A549 (cell line): ENCODE measurements at regions not wholly inside any gene's neighbourhood (a gene's known extent, or its start where the extent isn't known, plus 50 kb on each side); places are given as distances from the start of the nearest gene placed in this dataset.

Source experiments
- ATAC-seq, 2 experiments: fragments of 200-7000 bp in 1 of 2; fragments of >200 bp in 1 of 2; cut with Nextera tagmentation in 1 of 2; cut with Tn5 transposase in 1 of 2; 3 replicates each; pipeline versions ENCODE4 v1.8.0 to v1.9.1; 2018 to 2020; ENCODE audit warnings: mild to moderate bottlenecking in 1 of 2, moderate library complexity in 1 of 2
- CTCF ChIA-PET: fragments of 300-600 bp; sonication (Branson Sonifier 250); formaldehyde crosslinking; extraction: SDS; loops from one replicate; lab custom pipeline; 2021; ENCODE audit warnings: antibody characterized with exemption, inconsistent platforms; lab: Yijun Ruan, JAX
- POLR2A ChIA-PET: fragments of 350-600 bp; formaldehyde crosslinking; extraction: SDS; loops from one replicate; lab custom pipeline; 2021; ENCODE audit warnings: antibody characterized with exemption, inconsistent platforms; lab: Yijun Ruan, JAX
- DNase-seq, 2 experiments: peaks; one replicate each; pipeline versions ENCODE4 v3.0.0 to v3.0.0-alpha.2; 2011 to 2016; ENCODE audit warnings: low read depth in 1 of 2, low spot score in 1 of 2
- FAIRE-seq: peaks from 2 replicates; lab custom pipeline; 2011; peaks lifted over from hg19 to GRCh38; lab: Jason Lieb, UNC
- H3K27ac ChIP-seq, 2 experiments: fragments of >200 bp; sonication (Bioruptor Twin); formaldehyde crosslinking; 3 replicates each; pipeline ENCODE4 v1.5.1; 2016 to 2017
- H3K4me1 ChIP-seq: fragments of >200 bp; sonication (Bioruptor Twin); formaldehyde crosslinking; 3 replicates; pipeline ENCODE4 v1.6.1; 2016
- H3K4me2 ChIP-seq: fragments of >200 bp; sonication (Bioruptor Twin); formaldehyde crosslinking; 3 replicates; pipeline ENCODE4 v1.6.1; 2016
- H3K4me3 ChIP-seq: fragments of >200 bp; sonication (Bioruptor Twin); formaldehyde crosslinking; 3 replicates; pipeline ENCODE4 v1.5.1; 2016
- H3K9me3 ChIP-seq: fragments of >200 bp; sonication (Bioruptor Twin); formaldehyde crosslinking; 3 replicates; pipeline ENCODE4 v1.6.1; 2016
- BHLHE40 ChIP-seq: IDR thresholded peaks from 2 replicates; pipeline ENCODE4 v1.6.1; 2012; ENCODE audit warnings: low read depth, low read length, inconsistent platforms
- CBX2 ChIP-seq: fragments of 200-600 bp; sonication (generic); IDR thresholded peaks from 2 replicates; pipeline ENCODE4 v1.6.1; 2016; ENCODE audit warnings: low read depth, mild to moderate bottlenecking, borderline replicate concordance
- CBX8 ChIP-seq: fragments of 200-600 bp; sonication (generic); IDR thresholded peaks from 2 replicates; pipeline ENCODE4 v1.6.1; 2016
- CEBPB ChIP-seq, 2 experiments: fragments of >200 bp in 1 of 2; sonication (Bioruptor Twin) in 1 of 2; formaldehyde crosslinking in 1 of 2; IDR thresholded peaks; 2 replicates each; pipeline ENCODE4 v1.6.1; 2012 to 2016
- CHD2 ChIP-seq: fragments of 150-350 bp; IDR thresholded peaks from 2 replicates; pipeline ENCODE4 v1.6.1; 2014; ENCODE audit warnings: low read length; ENCODE audit not compliant: partially characterized antibody
- E2F6 ChIP-seq: IDR thresholded peaks from 2 replicates; pipeline ENCODE4 v1.6.1; 2012; ENCODE audit warnings: low read depth, borderline replicate concordance
- ESRRA ChIP-seq: fragments of 150-350 bp; IDR thresholded peaks from 2 replicates; pipeline ENCODE4 v1.6.1; 2014; ENCODE audit warnings: mild to moderate bottlenecking, low read length, borderline replicate concordance
- FOSL2 ChIP-seq, 2 experiments: fragments of 450-650 bp in 1 of 2; fragments of >200 bp in 1 of 2; sonication (Bioruptor Twin) in 1 of 2; formaldehyde crosslinking; IDR thresholded peaks; 2 replicates each; pipeline versions ENCODE4 v1.5.0 to v1.6.1; 2016 to 2020; ENCODE audit warnings: mild to moderate bottlenecking in 1 of 2, moderate library complexity in 1 of 2
- HES2 ChIP-seq: fragments of >200 bp; sonication (Bioruptor Twin); formaldehyde crosslinking; IDR thresholded peaks from 2 replicates; pipeline ENCODE4 v1.6.1; 2016
- HOXB13 ChIP-seq: fragments of 250-450 bp; sonication (Bioruptor Pico); IDR thresholded peaks from 2 replicates; pipeline ENCODE4 v1.5.0; 2020; ENCODE audit warnings: low read depth, mild to moderate bottlenecking, moderate library complexity
- HOXB5 ChIP-seq: fragments of 250-450 bp; sonication (Bioruptor Pico); IDR thresholded peaks from 2 replicates; pipeline ENCODE4 v1.5.0; 2020; ENCODE audit warnings: mild to moderate bottlenecking, moderate library complexity
- JUNB ChIP-seq: fragments of >200 bp; sonication (Bioruptor Twin); formaldehyde crosslinking; IDR thresholded peaks from 2 replicates; pipeline ENCODE4 v1.6.1; 2016
- KDM5A ChIP-seq: fragments of 200-600 bp; sonication (generic); IDR thresholded peaks from 2 replicates; pipeline ENCODE4 v1.6.1; 2016; ENCODE audit warnings: antibody characterized with exemption, mild to moderate bottlenecking
- MYC ChIP-seq: IDR thresholded peaks from 2 replicates; pipeline ENCODE4 v1.6.1; 2012; ENCODE audit warnings: mild to moderate bottlenecking, inconsistent platforms, low read length, improper control_type of control experiment, borderline replicate concordance
- NFE2L2 ChIP-seq: fragments of 150-350 bp; conservative IDR thresholded peaks from 2 replicates; pipeline ENCODE4 v1.6.1; 2014; ENCODE audit warnings: low read length
- NPAS2 ChIP-seq: fragments of 250-450 bp; sonication (Bioruptor Pico); IDR thresholded peaks from 2 replicates; pipeline ENCODE4 v1.8.0; 2022; ENCODE audit warnings: mild to moderate bottlenecking, moderate library complexity, borderline replicate concordance
- NR3C1 ChIP-seq: fragments of >200 bp; sonication (Bioruptor Twin); formaldehyde crosslinking; IDR thresholded peaks from 3 replicates; pipeline ENCODE4 v1.6.1; 2017
- PHF8 ChIP-seq: fragments of 200-600 bp; sonication (generic); IDR thresholded peaks from 2 replicates; pipeline ENCODE4 v1.6.1; 2016; ENCODE audit warnings: low read depth, mild to moderate bottlenecking, antibody characterized with exemption, moderate library complexity, borderline replicate concordance
- RARB ChIP-seq: fragments of 250-450 bp; sonication (Bioruptor Pico); IDR thresholded peaks from 2 replicates; pipeline ENCODE4 v1.8.0; 2021; ENCODE audit warnings: mild to moderate bottlenecking, moderate library complexity
- SMC3 ChIP-seq: fragments of >200 bp; sonication (Bioruptor Twin); formaldehyde crosslinking; IDR thresholded peaks from 3 replicates; pipeline ENCODE4 v1.6.1; 2018; ENCODE audit warnings: inconsistent platforms
- TP53 ChIP-seq: fragments of 250-450 bp; sonication (Bioruptor Pico); IDR thresholded peaks from 2 replicates; pipeline ENCODE4 v1.5.0; 2021; ENCODE audit warnings: mild to moderate bottlenecking, moderate library complexity
- ZC3H11A ChIP-seq: fragments of 450-650 bp; IDR thresholded peaks from 2 replicates; pipeline ENCODE4 v1.6.1; 2014; ENCODE audit warnings: antibody characterized with exemption, mild to moderate bottlenecking
- ZFP36 ChIP-seq: fragments of 450-650 bp; IDR thresholded peaks from 2 replicates; pipeline ENCODE4 v1.6.1; 2014; ENCODE audit warnings: borderline replicate concordance; ENCODE audit not compliant: partially characterized antibody
- ZNF302 ChIP-seq: fragments of 250-450 bp; sonication (Bioruptor Pico); IDR thresholded peaks from 2 replicates; pipeline ENCODE4 v1.9.0; 2021; ENCODE audit warnings: inconsistent platforms, mild to moderate bottlenecking, moderate library complexity
- ZSCAN20 ChIP-seq: fragments of 250-450 bp; sonication (Bioruptor Pico); IDR thresholded peaks from 2 replicates; pipeline ENCODE4 v1.8.0; 2022; ENCODE audit warnings: mild to moderate bottlenecking, moderate library complexity
- WGBS: methylation state at CpG from one replicate; pipeline ENCODE4 v1.1.6; 2017; ENCODE audit errors: missing lambda C conversion rate; 5-methylcytosine and 5-hydroxymethylcytosine counted together
- TF ChIP-seq, protein P1 (sequence below): fragments of >200 bp; sonication (Bioruptor Twin); formaldehyde crosslinking; IDR thresholded peaks from 3 replicates; pipeline ENCODE4 v1.5.1; 2016
- TF ChIP-seq, protein P2 (sequence below): fragments of 150-350 bp; IDR thresholded peaks from 2 replicates; pipeline ENCODE4 v1.6.1; 2014; ENCODE audit warnings: low read depth, mild to moderate bottlenecking, low read length
- TF ChIP-seq, protein P3 (sequence below): fragments of 450-650 bp; IDR thresholded peaks from 2 replicates; pipeline ENCODE4 v1.6.1; 2014; ENCODE audit warnings: antibody characterized with exemption

DNA sequence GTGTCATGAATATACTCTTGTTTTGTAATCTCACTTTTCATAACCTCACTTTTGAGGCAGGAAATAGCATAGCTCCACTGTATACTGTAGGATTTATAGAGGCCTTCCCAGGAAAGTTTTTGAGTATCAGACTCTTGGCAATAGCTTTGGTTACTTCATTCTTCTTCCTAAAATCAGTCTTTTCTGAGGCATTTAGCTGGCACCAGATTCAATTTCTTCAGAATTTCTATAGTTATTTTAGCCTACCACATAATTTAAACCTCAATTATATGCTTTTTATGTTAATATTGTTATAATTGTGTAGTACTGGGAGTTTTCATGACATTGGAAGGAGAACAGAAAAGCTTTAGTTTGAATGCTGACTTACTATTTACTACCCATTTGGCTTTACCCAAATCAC is 322.3 kb upstream of the FAR2 start:
- CTCF ChIA-PET, result interaction anchor here (0.7 kb wide), 1 partner anchor 164 kb away, joined by 3 read pairs; no protein-coding TSS in a partner anchor
- POLR2A ChIA-PET, result no interaction called here
- Histone ChIP-seq H3K4me3 (no peak overlapping the region), H3K4me2 (no peak overlapping the region), H3K9me3 (no peaks in the 10 kb centered on the region), H3K27ac (no peak overlapping the region), H3K4me1 (no peaks in the 10 kb centered on the region)
- ATAC-seq (no peak), FAIRE-seq (no peak), DNase-seq (no peak)
- TF ChIP-seq ZSCAN20 (CRISPR knock-in tag), result no peak
- no peak for TF ChIP-seq NR3C1
- no peak for TF ChIP-seq SMC3
- no peak for TF ChIP-seq JUNB
- TF ChIP-seq CBX2, result no peak
- no peak for TF ChIP-seq KDM5A
- TF ChIP-seq RARB (CRISPR knock-in tag), result no peak
- TF ChIP-seq PHF8, result no peak
- no peak for TF ChIP-seq ZNF302 (CRISPR knock-in tag)
- TF ChIP-seq, protein P1, sequence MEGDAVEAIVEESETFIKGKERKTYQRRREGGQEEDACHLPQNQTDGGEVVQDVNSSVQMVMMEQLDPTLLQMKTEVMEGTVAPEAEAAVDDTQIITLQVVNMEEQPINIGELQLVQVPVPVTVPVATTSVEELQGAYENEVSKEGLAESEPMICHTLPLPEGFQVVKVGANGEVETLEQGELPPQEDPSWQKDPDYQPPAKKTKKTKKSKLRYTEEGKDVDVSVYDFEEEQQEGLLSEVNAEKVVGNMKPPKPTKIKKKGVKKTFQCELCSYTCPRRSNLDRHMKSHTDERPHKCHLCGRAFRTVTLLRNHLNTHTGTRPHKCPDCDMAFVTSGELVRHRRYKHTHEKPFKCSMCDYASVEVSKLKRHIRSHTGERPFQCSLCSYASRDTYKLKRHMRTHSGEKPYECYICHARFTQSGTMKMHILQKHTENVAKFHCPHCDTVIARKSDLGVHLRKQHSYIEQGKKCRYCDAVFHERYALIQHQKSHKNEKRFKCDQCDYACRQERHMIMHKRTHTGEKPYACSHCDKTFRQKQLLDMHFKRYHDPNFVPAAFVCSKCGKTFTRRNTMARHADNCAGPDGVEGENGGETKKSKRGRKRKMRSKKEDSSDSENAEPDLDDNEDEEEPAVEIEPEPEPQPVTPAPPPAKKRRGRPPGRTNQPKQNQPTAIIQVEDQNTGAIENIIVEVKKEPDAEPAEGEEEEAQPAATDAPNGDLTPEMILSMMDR, result no peak
- TF ChIP-seq HOXB13 (CRISPR knock-in tag), result no peak

DNA sequence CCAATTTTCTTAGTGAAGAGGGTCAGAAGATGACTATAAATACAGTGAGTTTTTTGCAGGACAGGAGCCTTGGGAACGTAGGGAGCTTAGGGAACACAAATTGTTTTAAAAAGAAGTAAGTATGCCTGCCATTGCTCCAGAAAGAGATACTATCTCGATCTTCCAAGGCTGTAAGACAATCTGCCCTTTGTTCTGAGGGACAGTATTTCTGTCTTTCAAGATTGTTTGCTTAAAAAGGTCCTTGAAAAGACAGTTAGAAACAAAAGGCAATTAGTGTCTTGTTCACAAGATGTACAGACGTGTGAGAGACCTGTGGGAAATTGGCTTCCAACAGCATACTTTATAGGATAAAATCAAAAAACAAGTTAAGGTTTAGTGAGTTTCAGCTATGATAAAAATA is 321.2 kb upstream of the FAR2 start:
- ChIA-PET CTCF (interaction anchor here (0.6 kb wide), 1 partner anchor 835 kb away, joined by 5 read pairs; no protein-coding TSS in a partner anchor), POLR2A (no interaction called here)
- no peak for ATAC-seq
- no peak for FAIRE-seq
- H3K27ac ChIP-seq, result no peak overlapping the region
- H3K9me3 ChIP-seq, result no peaks in the 10 kb centered on the region
- TF ChIP-seq, protein P2, sequence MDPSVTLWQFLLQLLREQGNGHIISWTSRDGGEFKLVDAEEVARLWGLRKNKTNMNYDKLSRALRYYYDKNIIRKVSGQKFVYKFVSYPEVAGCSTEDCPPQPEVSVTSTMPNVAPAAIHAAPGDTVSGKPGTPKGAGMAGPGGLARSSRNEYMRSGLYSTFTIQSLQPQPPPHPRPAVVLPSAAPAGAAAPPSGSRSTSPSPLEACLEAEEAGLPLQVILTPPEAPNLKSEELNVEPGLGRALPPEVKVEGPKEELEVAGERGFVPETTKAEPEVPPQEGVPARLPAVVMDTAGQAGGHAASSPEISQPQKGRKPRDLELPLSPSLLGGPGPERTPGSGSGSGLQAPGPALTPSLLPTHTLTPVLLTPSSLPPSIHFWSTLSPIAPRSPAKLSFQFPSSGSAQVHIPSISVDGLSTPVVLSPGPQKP, result no peak
- no peak for TF ChIP-seq HOXB5 (CRISPR knock-in tag)
- TF ChIP-seq FOSL2 (IDR thresholded peaks at IDR 0.05), result no peak
- TF ChIP-seq FOSL2 (CRISPR knock-in tag; IDR thresholded peaks at IDR 0.05), result no peak
- no peak for TF ChIP-seq TP53
- no peak for TF ChIP-seq CHD2
- no peak for TF ChIP-seq NPAS2
- TF ChIP-seq NFE2L2, result no peak
- no peak for TF ChIP-seq CEBPB (IDR thresholded peaks at IDR 0.05)
- TF ChIP-seq CBX8, result no peak
- no peak for TF ChIP-seq E2F6
- TF ChIP-seq MYC, result no peak
- TF ChIP-seq ZFP36, result no peak
- TF ChIP-seq HES2, result no peak
- TF ChIP-seq CBX2, result no peak
- no peak for TF ChIP-seq KDM5A
- no peak for TF ChIP-seq ZC3H11A
- TF ChIP-seq, protein P3, sequence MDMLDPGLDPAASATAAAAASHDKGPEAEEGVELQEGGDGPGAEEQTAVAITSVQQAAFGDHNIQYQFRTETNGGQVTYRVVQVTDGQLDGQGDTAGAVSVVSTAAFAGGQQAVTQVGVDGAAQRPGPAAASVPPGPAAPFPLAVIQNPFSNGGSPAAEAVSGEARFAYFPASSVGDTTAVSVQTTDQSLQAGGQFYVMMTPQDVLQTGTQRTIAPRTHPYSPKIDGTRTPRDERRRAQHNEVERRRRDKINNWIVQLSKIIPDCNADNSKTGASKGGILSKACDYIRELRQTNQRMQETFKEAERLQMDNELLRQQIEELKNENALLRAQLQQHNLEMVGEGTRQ, result no peak
- TF ChIP-seq ESRRA, result no peak
- TF ChIP-seq BHLHE40, result no peak
- no peak overlapping the region for H3K4me2 ChIP-seq
- no peak for DNase-seq
- H3K4me3 ChIP-seq, result no peak overlapping the region
- no peaks in the 10 kb centered on the region for H3K4me1 ChIP-seq
- 7% methylated on average over 3 of the region's 3 CpGs for WGBS
